ENCODE measurements at regions not wholly inside any gene's neighbourhood (a gene's known extent, or its start where the extent isn't known, plus 50 kb on each side); places are given as distances from the start of the nearest gene placed in this dataset.
A peak's percentile ranks its signal among the peaks of the same experiment; 100 is the strongest.

DNA sequence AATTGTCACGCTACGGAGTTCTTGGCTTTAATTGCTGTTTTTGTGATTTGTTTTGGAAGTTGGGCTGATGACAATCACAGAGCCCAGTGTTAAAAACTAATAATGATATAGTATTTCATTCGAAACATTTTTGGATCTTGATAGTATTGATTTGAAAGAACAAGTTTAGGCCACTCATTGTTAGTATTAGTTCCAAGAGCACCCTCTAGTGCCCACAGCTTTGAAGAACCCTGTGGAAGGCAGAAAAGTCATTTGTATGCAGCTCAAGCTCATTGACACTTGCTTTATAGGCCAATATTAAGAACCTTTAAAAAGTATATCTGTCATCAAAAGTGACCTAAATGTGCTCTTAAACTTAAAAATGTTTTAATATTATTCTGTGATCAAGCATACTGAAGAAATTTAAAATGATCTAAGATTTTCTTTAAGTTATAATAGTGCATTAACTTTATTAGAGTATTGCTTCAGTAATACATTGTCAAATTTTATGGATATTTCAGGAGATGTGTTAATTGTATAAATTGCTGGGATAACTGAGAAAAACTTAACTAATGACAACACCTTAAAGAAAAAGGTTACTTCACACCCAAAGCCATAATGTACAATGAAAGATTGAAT, 191.0 kb downstream of the GRB14 start:
- Histone ChIP-seq H3K4me1 (ENCODE audit: low read depth, poor library complexity, severe bottlenecking) (no peaks in the 10 kb centered on the region), H3K9ac (no peak overlapping the region), H3K4me2 (no peak overlapping the region), H4K20me1 (ENCODE audit: insufficient read depth) (no peaks in the 10 kb centered on the region), H3K36me3 (ENCODE audit: insufficient read depth) (no peaks in the 10 kb centered on the region), H3K27ac (no peak overlapping the region), H2AFZ (ENCODE audit: low read depth) (no peak overlapping the region), H3K27me3 (ENCODE audit: insufficient read depth, low read depth) (no peaks in the 10 kb centered on the region), H3K79me2 (ENCODE audit: insufficient read depth, low read depth) (no peaks in the 10 kb centered on the region), H3K4me3 (IDR thresholded peaks at IDR 0.05; ENCODE audit: insufficient read depth, low read depth, low read length) (no peak overlapping the region)
- peak; percentile 73 for TF ChIP-seq CTCF (conservative IDR thresholded peaks at IDR 0.05; ENCODE audit: low read depth, low read length)

DNA sequence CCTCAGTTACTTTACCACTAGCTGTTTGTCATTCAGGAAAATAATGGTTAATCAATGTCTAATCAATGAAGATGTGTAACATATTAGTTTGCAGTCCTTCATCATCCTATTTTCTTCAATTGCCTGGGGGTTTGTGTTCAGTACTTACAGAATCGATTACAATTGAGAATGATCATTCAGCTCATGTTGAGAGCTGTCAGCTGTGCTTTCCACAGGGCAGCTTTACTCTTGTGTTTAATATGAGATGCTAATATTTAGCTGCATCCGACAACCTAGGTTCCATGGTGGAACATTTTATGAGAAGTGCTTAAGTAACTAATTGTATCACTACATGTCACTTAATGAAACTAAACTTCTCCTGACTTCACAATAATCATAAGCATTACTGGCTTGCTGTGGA, 191.9 kb downstream of the GRB14 start:
- H3K9ac ChIP-seq: no peak overlapping the region
- H4K20me1 ChIP-seq (ENCODE audit: insufficient read depth): no peaks in the 10 kb centered on the region
- H3K4me1 ChIP-seq (ENCODE audit: low read depth, poor library complexity, severe bottlenecking): no peaks in the 10 kb centered on the region
- no peak overlapping the region for H3K4me2 ChIP-seq
- no peak overlapping the region for H3K27ac ChIP-seq
- H3K4me3 ChIP-seq (IDR thresholded peaks at IDR 0.05; ENCODE audit: insufficient read depth, low read depth, low read length): no peak overlapping the region
- no peaks in the 10 kb centered on the region for H3K27me3 ChIP-seq (ENCODE audit: insufficient read depth, low read depth)
- no peak overlapping the region for H2AFZ ChIP-seq (ENCODE audit: low read depth)
- TF ChIP-seq CTCF (conservative IDR thresholded peaks at IDR 0.05; ENCODE audit: low read depth, low read length): no peak
- no peaks in the 10 kb centered on the region for H3K36me3 ChIP-seq (ENCODE audit: insufficient read depth)
- no peaks in the 10 kb centered on the region for H3K79me2 ChIP-seq (ENCODE audit: insufficient read depth, low read depth)

- Histone ChIP-seq H3K4me3 (IDR thresholded peaks at IDR 0.05; ENCODE audit: insufficient read depth, low read depth, low read length) (no peak overlapping the region), H3K9ac (no peak overlapping the region), H3K79me2 (ENCODE audit: insufficient read depth, low read depth) (no peaks in the 10 kb centered on the region), H3K4me2 (no peak overlapping the region), H3K27me3 (ENCODE audit: insufficient read depth, low read depth) (no peaks in the 10 kb centered on the region), H3K4me1 (ENCODE audit: low read depth, poor library complexity, severe bottlenecking) (no peaks in the 10 kb centered on the region), H4K20me1 (ENCODE audit: insufficient read depth) (no peaks in the 10 kb centered on the region), H3K27ac (no peak overlapping the region), H2AFZ (ENCODE audit: low read depth) (no peak overlapping the region), H3K36me3 (ENCODE audit: insufficient read depth) (no peaks in the 10 kb centered on the region)
- TF ChIP-seq CTCF (conservative IDR thresholded peaks at IDR 0.05; ENCODE audit: low read depth, low read length): no peak
Observed at GRCh38 chr2:164427111-164427510, 194.2 kb downstream of the GRB14 start.

GRCh38 chr2:164420787-164421186, 200.5 kb downstream of the GRB14 start:
- Histone ChIP-seq H3K27ac (no peak overlapping the region), H2AFZ (ENCODE audit: low read depth) (no peak overlapping the region), H3K79me2 (ENCODE audit: insufficient read depth, low read depth) (no peaks in the 10 kb centered on the region), H3K4me1 (ENCODE audit: low read depth, poor library complexity, severe bottlenecking) (no peaks in the 10 kb centered on the region), H3K4me2 (no peak overlapping the region), H4K20me1 (ENCODE audit: insufficient read depth) (no peaks in the 10 kb centered on the region), H3K9ac (no peak overlapping the region), H3K27me3 (ENCODE audit: insufficient read depth, low read depth) (no peaks in the 10 kb centered on the region), H3K4me3 (IDR thresholded peaks at IDR 0.05; ENCODE audit: insufficient read depth, low read depth, low read length) (no peak overlapping the region), H3K36me3 (ENCODE audit: insufficient read depth) (no peaks in the 10 kb centered on the region)
- no peak for TF ChIP-seq CTCF (conservative IDR thresholded peaks at IDR 0.05; ENCODE audit: low read depth, low read length)
